AG04450 (cell line): ENCODE measurements at regions not wholly inside any gene's neighbourhood (a gene's known extent, or its start where the extent isn't known, plus 50 kb on each side); places are given as distances from the start of the nearest gene placed in this dataset.

Experiments
- CTCF ChIA-PET: fragments of 300-600, 350-600 bp; formaldehyde crosslinking; extraction: SDS; loops from one replicate; lab custom pipeline; 2022; ENCODE audit warnings: antibody characterized with exemption, inconsistent platforms; lab: Charles Lee
- POLR2A ChIA-PET: fragments of 350-600 bp; formaldehyde crosslinking; extraction: SDS; loops from one replicate; lab custom pipeline; 2021; ENCODE audit warnings: antibody characterized with exemption, inconsistent platforms; lab: Yijun Ruan, JAX
- DNase-seq: peaks from one replicate; pipeline ENCODE4 v3.0.0-alpha.2; 2011; ENCODE audit warnings: low read depth, low spot score
- H3K27ac ChIP-seq: one replicate; pipeline ENCODE4 v1.5.1; 2012; ENCODE audit warnings: low read depth, low read length, control low read depth
- H3K27me3 ChIP-seq: one replicate; pipeline ENCODE4 v1.6.0; 2012; ENCODE audit warnings: low read length; ENCODE audit not compliant: control insufficient read depth, insufficient read depth
- H3K4me3 ChIP-seq: 2 replicates; pipeline ENCODE4 v1.5.1; 2011; ENCODE audit warnings: mild to moderate bottlenecking, low read depth, low read length, control low read depth
- H3K9me3 ChIP-seq: 2 replicates; pipeline ENCODE4 v1.5.1; 2012; ENCODE audit warnings: low read length; ENCODE audit not compliant: control insufficient read depth, insufficient read depth
- TF ChIP-seq, protein P1 (sequence below): IDR thresholded peaks from 2 replicates; pipeline ENCODE4 v1.5.1; 2011; ENCODE audit warnings: low read depth, low read length, control low read depth, inconsistent platforms

DNA sequence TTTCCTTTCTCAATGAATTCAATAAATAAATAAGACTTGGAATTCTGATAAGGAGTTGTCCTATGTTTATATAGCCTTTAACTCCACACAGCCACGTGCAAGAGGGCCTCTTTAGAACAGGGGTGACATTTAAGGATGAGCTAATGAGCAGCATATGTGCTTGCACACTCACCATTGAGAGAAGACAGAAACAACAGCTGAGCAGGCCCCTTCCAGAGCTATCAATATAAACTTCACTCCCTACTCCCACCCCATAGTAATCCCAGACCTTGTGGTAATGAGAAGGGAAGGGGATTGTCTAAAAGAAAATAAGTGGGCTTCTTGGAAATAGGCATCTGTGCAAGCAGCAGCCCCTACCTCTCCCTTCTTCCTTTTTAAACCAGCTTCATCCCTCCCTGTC, 176.0 kb downstream of the SEC16B start:
- TF ChIP-seq, protein P1, sequence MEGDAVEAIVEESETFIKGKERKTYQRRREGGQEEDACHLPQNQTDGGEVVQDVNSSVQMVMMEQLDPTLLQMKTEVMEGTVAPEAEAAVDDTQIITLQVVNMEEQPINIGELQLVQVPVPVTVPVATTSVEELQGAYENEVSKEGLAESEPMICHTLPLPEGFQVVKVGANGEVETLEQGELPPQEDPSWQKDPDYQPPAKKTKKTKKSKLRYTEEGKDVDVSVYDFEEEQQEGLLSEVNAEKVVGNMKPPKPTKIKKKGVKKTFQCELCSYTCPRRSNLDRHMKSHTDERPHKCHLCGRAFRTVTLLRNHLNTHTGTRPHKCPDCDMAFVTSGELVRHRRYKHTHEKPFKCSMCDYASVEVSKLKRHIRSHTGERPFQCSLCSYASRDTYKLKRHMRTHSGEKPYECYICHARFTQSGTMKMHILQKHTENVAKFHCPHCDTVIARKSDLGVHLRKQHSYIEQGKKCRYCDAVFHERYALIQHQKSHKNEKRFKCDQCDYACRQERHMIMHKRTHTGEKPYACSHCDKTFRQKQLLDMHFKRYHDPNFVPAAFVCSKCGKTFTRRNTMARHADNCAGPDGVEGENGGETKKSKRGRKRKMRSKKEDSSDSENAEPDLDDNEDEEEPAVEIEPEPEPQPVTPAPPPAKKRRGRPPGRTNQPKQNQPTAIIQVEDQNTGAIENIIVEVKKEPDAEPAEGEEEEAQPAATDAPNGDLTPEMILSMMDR = no peak
- no peak for DNase-seq
- ChIA-PET POLR2A (no interaction called here), CTCF (no interaction called here)
- Histone ChIP-seq H3K9me3 (no peaks in the 10 kb centered on the region), H3K4me3 (no peak overlapping the region), H3K27ac (no peak overlapping the region), H3K27me3 (peaks cover 17% of the 10 kb centered on the region)

DNA sequence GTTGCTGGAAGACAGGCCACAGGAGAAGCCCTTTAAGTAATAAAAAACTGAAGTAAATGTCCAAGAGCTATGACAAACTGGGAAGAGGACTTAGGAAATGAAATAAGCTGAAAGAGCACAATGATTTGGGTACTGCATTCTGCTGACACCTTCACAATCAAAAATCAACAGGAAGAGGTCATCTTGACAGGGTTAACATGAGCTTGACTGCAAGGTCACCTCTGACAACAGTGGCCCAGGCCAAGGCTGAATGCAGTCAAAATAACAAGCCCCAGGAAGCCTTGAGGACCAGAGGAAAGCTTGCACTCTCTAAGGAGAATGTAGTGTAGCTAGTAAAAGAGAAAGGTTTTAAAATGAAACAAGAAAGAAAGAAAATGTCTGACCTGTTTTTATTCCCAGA, 179.3 kb downstream of the SEC16B start:
- H3K27ac ChIP-seq = no peak overlapping the region
- CTCF ChIA-PET = interaction anchor here (1.1 kb wide), 1 partner anchor 36 kb away, joined by 3 read pairs; no protein-coding TSS in a partner anchor
- H3K9me3 ChIP-seq = no peaks in the 10 kb centered on the region
- TF ChIP-seq, protein P1 = no peak
- peaks cover 7% of the 10 kb centered on the region for H3K27me3 ChIP-seq
- no peak for DNase-seq
- H3K4me3 ChIP-seq = no peak overlapping the region
- POLR2A ChIA-PET = no interaction called here

DNA sequence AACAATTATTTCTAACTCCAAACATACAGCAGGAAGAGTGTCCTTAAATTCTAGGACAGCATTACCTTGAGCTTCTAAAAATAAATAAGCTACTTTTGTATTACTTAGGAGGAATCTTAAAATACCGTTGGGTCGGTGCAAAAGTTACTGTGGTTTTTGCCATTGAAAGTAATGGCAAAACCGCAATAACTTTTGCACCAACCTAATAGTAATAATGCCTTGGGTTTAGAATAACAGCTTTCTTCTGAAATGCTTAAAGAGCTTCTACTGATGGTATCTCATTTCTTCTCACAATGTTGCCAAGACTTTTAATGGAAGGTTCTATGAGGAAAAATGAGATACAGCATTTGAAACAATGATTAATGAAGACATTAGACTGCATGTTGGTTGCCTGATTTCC, 179.9 kb downstream of the SEC16B start:
- POLR2A ChIA-PET = no interaction called here

DNA sequence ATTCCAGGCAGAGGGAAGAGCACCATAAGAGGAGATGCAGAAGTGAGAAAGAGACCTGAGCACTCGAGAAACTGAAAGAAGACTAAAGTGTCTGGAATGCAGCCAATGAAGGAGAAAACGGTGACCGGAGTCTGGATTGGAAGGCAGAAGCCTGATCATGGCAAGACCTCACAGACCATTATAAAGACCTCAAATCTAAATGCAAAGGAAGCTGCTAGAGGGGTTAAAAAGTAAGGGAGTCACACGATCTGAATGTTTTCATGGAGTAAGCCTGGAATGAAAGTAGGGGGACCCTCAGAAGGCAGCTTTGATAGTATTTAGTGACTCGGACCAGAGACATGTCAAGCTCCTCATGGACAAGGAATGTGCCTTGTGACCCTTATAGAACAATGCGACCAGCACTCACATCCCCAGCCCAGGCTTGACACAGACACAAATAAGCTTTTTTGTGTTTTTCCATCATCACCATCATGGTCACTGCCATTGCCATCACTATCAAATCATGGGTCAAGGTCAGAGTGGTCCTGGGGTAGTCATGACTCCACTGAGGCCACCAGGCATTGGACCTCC, 183.6 kb downstream of the SEC16B start:
- no peak for DNase-seq
- POLR2A ChIA-PET = no interaction called here
- CTCF ChIA-PET = no interaction called here
- H3K9me3 ChIP-seq = no peaks in the 10 kb centered on the region
- peaks cover 2% of the 10 kb centered on the region for H3K27me3 ChIP-seq
- H3K4me3 ChIP-seq = no peak overlapping the region
- no peak overlapping the region for H3K27ac ChIP-seq
- TF ChIP-seq, protein P1 = no peak

More for the DNA sequence above, 179.9 kb downstream of the SEC16B start:
- TF ChIP-seq, protein P1 = no peak
- no peak for DNase-seq
- H3K27ac ChIP-seq = no peak overlapping the region
- CTCF ChIA-PET = interaction anchor here (1.1 kb wide), 1 partner anchor 35 kb away, joined by 3 read pairs; no protein-coding TSS in a partner anchor
- H3K27me3 ChIP-seq = peaks cover 7% of the 10 kb centered on the region
- H3K9me3 ChIP-seq = no peaks in the 10 kb centered on the region
- H3K4me3 ChIP-seq = no peak overlapping the region

- no peaks in the 10 kb centered on the region for H3K9me3 ChIP-seq
- TF ChIP-seq, protein P1 = no peak
- ChIA-PET CTCF (no interaction called here), POLR2A (no interaction called here)
- no peak for DNase-seq
- no peak overlapping the region for H3K4me3 ChIP-seq
- H3K27ac ChIP-seq = no peak overlapping the region
- peaks cover 2% of the 10 kb centered on the region for H3K27me3 ChIP-seq
Observed at GRCh38 chr1:177784936-177785335, 184.9 kb downstream of the SEC16B start.
